ENCODE measurements at regions not wholly inside any gene's neighbourhood (a gene's known extent, or its start where the extent isn't known, plus 50 kb on each side); places are given as distances from the start of the nearest gene placed in this dataset.
A peak's percentile ranks its signal among the peaks of the same experiment; 100 is the strongest.
"Not testable (repeated sequence)": the region's sequence is repeated elsewhere in the genome, so short reads cannot be mapped to it uniquely, and the experiment has no call there.

DNA sequence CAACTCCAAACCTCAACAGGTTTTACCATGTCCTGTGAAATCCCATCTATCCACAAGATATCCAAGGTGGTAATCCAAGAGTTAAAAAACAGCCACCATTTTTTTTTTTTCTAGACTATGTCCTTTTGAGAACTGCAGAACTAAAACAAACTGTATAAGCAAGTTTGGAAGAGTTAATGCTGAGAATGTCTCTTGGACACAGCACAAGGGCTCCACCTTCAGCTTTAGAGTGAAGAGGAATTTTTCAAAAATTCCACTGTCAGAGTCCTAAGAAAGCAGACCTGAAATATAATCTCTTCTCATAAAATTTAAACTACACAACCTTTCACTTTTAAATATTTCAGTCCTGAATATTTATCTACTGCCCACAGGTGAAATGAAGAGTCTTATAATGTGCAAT lies 167.8 kb upstream of the CCNG1 start:
- peak; percentile 20 for DNase-seq (ENCODE audit: low spot score)

DNA sequence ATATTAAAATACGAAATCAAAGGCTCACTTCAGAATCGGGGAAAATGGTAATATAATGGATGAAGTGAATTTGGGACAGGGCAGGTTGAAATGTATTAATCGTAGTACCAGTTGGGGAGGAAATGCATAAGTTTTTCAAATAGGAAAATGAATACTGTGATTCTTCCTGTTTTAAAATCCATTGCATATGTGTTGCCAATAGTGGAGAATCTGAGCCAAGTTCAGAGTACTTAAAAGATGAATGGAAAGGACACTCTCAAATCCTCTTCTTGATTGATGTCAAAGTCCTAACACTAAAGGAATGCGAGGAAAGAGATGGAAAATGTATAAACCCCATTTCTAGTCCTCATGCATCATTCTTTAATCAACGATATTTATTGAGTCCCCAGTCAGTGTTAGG lies 160.9 kb upstream of the CCNG1 start:
- DNase-seq (ENCODE audit: low spot score), result no peak

GRCh38 chr5:163280897-163281296 lies 156.5 kb upstream of the CCNG1 start:
- DNase-seq (ENCODE audit: low spot score), result not testable (repeated sequence)

GRCh38 chr5:163281512-163281911 lies 155.9 kb upstream of the CCNG1 start:
- no peak for DNase-seq (ENCODE audit: low spot score)

DNA sequence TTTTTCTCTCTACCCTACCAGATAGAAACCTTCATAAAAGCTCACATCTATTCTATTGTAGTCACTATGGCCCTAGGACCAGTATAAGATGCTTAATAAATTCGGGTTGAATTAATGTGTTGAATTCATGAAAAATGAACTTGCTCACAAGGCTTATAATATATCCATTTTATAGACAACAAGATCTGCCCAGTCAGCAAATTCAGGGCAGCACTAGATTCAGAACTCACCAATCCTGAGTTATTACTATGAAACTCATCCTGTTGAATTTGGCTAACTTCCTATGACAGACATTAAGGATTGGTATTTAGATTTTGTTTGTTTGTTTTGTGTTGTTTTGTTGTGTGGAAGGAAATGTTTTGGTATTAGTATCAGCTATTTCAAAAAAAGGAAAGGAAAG lies 143.6 kb upstream of the CCNG1 start:
- no peak for DNase-seq (ENCODE audit: low spot score)

- no peak for DNase-seq (ENCODE audit: low spot score)
These were observed 133.7 kb upstream of the CCNG1 start for GRCh38 chr5:163303718-163304117.

DNA sequence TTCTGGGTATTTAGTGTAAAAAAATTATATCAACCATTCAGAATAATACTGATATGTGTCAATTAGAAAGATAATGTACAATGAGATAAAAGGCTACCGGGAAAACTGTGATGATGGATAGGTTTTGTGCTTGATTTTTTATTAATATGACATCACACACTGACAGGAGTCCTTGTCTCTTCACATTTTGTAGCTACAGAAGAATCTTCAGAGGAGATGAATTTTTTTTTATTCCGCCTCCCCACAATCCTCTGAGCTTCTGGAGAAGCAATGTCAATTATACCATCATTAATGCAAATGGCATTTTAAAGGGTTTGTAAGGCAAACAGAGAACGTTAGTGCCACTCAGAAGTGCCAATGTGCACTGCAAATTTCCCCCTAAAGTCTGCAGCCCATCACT lies 131.7 kb upstream of the CCNG1 start:
- DNase-seq (ENCODE audit: low spot score), result no peak

DNA sequence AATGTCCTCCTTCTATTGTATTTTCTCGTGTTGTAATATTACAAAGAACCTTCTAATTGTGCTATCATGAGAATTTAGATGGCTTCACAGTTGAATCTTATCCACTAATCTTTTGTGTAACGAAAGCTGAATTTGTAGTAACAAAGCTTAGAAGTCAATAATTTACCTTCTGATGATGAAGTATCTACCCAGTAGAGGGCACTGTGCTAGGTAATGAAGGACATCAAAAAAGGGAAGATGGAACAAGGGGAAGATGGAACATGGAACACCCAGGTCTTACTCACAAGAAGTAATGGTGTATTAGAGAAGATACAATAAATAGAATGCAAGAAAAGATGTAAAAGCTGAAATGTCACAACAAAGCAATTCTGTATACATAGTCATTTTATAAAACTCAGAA lies 131.0 kb upstream of the CCNG1 start:
- DNase-seq (ENCODE audit: low spot score), result peak; percentile 34

GRCh38 chr5:163309914-163310313 lies 127.5 kb upstream of the CCNG1 start:
- no peak for DNase-seq (ENCODE audit: low spot score)

DNA sequence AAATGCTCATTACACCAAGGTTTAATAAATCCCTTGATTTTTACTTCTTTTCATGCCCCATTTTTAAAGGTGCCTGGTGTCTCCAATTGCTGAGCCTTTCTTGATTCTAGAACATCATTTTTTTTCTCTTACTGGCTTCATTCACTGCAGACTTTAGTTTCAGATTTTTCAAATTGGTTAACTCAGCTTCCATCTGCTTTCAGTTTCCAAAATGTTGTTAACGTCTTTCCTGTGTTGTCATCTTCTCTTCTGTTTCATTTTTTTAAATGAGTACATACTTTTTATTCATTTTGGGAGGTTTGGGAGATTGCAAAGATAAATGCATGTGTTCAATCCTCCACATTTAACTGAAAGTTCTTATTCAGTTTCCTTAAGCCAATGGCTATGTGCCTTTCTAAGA lies 126.4 kb upstream of the CCNG1 start:
- DNase-seq (ENCODE audit: low spot score), result no peak

DNA sequence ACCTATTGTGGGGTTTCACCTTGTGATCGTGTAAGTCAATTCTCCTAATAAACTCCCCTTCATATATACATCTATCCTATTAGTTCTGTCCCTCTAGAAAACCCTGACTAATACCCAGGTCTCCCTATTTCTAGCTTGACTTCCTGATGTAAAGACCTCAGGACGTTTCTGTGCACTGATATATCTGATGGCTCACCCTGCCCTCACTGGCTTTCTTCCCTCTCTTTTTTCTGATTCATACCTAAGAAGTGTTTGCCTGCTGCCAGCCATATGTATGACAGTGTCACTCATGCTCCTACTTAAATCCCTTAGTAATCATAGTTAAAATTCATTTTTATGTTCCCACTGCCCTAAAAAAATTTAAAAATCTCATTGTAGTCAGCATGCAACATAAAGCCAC lies 124.8 kb upstream of the CCNG1 start:
- DNase-seq (ENCODE audit: low spot score), result no peak

- not testable (repeated sequence) for DNase-seq (ENCODE audit: low spot score)
These were observed 124.3 kb upstream of the CCNG1 start for GRCh38 chr5:163313049-163313448.

DNA sequence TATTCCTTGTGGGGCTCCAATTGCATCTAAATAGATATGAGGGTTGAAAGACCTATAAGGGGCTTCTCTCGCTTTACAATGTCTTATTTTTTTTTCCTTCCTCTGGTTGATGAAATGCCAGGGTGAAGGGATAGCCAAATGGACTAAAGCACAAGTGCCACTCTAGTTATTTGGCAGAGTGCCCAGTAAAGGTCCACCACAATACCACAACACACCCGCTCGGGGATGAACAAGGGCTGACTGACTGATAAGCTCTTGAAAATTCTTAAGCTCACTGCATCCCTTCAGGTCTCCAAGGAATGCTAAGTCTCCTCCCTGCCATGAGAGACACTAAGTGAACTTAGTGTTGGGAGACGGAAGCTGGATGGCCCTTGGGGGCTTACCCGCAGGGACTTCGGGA lies 121.0 kb upstream of the CCNG1 start:
- not testable (repeated sequence) for DNase-seq (ENCODE audit: low spot score)

DNA sequence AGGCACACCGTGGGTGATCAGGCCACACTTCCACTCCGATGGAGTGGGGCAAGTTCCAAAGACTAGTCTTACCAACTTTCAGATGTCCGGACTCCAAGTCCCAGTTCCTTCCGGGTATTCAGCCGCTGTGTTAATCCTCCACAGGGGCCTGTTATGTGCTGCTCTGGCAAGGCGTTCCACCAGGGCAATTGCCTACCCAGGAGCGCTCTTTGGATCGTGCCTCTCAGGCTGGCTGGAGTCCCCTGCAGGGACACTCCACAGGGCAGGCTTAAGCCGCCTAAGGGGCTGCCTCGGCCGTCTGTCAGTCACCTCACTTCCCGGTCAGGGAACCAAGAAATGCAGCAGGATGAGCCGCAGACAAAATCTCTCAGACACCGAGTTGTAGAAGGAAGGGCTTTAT lies 118.7 kb upstream of the CCNG1 start:
- no peak for DNase-seq (ENCODE audit: low spot score)

GRCh38 chr5:163321511-163321910 lies 115.9 kb upstream of the CCNG1 start:
- DNase-seq (ENCODE audit: low spot score), result no peak

GRCh38 chr5:163330723-163331668 lies 106.4 kb upstream of the CCNG1 start:
- DNase-seq (ENCODE audit: low spot score), result no peak

- DNase-seq (ENCODE audit: low spot score), result not testable (repeated sequence)
These were observed 101.3 kb upstream of the CCNG1 start for GRCh38 chr5:163336074-163336473.

DNA sequence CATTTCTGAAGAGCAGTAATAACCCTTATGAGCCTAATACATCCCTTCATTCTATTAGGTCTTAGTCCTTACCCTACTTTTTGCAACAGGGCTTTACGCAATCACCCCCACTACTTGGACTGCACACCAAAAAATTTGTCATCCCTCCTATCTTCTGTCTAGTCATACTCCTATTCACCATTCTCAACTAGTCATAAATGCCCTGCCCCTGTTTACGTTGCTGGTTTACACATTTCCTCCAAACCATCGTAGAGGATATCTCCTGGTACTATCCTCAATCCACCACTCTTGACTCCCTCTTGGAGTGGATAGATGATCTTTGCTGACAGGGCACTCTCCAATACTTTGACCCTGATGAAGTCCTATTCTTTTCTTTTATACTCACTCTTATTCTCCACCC lies 98.2 kb upstream of the CCNG1 start:
- no peak for DNase-seq (ENCODE audit: low spot score)

DNA sequence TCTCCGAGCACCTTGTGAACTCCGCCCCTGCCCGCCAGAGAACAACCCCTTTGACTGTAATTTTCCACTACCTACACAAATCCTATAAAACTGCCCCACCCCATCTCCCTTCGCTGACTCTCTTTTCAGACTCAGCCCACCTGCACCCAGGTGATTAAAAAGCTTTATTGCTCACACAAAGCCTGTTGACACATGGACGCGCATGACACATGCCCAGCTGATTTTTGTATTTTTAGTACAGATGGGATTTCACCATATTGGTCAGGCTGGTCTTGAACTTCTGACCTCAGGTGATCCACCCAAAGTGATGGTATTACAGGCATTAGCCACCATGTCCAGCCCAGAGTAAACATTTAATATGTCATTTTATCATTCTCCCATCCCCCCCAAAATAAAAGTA lies 97.0 kb upstream of the CCNG1 start:
- not testable (repeated sequence) for DNase-seq (ENCODE audit: low spot score)

GRCh38 chr5:163342306-163342705 lies 95.1 kb upstream of the CCNG1 start:
- no peak for DNase-seq (ENCODE audit: low spot score)

- no peak for DNase-seq (ENCODE audit: low spot score)
These were observed 92.2 kb upstream of the CCNG1 start for GRCh38 chr5:163345216-163345615.

- DNase-seq (ENCODE audit: low spot score), result peak; percentile 66
These were observed 89.7 kb upstream of the CCNG1 start for GRCh38 chr5:163347671-163348070.

- peak; percentile 39 for DNase-seq (ENCODE audit: low spot score)
These were observed 87.3 kb upstream of the CCNG1 start for GRCh38 chr5:163350083-163350482.

DNA sequence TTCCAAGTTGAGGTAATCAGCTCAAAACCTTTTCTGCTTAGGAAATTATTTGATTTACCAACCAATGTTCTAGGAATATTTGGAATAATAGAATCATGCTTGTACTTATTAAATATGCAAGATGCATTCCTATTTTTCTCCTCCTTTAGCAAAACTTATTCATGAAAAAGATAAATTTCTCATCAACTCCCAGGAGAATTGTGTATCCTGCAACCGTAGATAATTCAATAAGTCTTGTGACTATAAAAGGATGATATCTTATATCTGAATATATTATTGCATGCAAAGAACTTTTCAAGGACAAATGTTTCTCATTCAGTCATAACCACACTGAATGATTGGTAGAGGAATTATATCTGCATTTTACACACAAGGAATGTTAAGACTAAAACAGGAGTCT lies 84.9 kb upstream of the CCNG1 start:
- no peak for DNase-seq (ENCODE audit: low spot score)
